ENCODE measurements at regions not wholly inside any gene's neighbourhood (a gene's known extent, or its start where the extent isn't known, plus 50 kb on each side); places are given as distances from the start of the nearest gene placed in this dataset.

DNA sequence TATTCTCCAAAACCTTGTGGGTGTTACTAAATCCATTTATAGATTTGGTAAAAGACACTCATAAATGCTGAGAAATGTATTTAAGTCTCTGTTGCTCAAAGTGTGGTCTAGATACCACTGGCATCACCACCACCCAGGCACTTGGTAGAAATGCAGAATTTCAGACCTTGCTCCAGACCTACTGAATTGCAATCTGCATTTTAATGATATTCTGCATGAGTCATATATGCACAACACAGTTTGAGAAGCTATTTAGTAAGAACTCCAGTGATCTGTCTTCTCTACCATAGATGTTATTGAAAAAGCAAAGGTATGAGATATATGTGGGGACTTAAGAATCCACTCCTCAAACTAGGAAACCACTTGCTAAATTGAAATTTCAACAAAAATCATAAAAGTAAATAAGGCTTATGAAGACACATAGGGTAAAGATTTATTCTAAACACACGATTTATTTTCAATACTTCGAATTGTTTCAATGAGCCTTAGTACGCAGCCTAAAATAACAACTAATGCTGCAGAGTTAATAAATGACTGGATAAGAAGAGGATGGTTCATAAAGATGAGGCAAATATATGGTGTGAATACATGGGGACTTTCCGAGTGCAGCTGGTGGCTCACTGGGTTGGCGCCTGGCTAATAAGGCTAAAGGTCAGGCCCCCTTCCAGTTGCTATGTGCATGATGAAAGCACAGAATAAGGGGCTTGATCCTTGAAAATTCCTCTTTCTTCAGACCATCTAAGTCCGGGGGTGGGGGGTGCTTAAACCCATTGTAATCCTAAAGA is 813.3 kb downstream of the NR2F2 start:
- Histone ChIP-seq H3K4me3 (replicated peaks in 1 of 3) (no peak overlapping the region), H3K36me3 (no peaks in the 10 kb centered on the region), H3K27me3 (no peaks in the 10 kb centered on the region), H3K4me1 (no peaks in the 10 kb centered on the region), H3K9me3 (no peaks in the 10 kb centered on the region), H3K27ac (no peak overlapping the region)
- no peak for DNase-seq
- TF ChIP-seq, protein P1, sequence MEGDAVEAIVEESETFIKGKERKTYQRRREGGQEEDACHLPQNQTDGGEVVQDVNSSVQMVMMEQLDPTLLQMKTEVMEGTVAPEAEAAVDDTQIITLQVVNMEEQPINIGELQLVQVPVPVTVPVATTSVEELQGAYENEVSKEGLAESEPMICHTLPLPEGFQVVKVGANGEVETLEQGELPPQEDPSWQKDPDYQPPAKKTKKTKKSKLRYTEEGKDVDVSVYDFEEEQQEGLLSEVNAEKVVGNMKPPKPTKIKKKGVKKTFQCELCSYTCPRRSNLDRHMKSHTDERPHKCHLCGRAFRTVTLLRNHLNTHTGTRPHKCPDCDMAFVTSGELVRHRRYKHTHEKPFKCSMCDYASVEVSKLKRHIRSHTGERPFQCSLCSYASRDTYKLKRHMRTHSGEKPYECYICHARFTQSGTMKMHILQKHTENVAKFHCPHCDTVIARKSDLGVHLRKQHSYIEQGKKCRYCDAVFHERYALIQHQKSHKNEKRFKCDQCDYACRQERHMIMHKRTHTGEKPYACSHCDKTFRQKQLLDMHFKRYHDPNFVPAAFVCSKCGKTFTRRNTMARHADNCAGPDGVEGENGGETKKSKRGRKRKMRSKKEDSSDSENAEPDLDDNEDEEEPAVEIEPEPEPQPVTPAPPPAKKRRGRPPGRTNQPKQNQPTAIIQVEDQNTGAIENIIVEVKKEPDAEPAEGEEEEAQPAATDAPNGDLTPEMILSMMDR (IDR thresholded peaks at IDR 0.05): no peak
- no peak for TF ChIP-seq POLR2A (IDR thresholded peaks at IDR 0.05)
- 88 to 89% methylated on average over 6 of the region's 6 CpGs for WGBS, 2 donors
- intact Hi-C loops (cut with DNase I): no loop called here

DNA sequence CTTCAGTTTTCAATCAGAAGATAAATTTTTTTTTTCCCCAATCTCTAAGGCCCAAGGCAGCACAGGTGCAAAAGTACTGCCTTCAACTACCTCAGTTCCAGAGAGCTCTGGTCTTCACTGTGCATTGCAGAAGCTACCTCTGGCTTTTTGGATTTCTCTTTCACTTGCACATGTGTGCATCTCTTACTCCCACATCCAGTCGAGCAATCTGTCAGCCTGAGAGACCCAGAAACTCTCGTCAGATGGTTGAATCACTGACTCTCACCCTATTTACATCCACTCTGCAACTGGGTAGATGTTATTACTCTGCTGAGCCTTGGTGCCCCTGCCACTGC is 813.8 kb downstream of the NR2F2 start:
- no peak overlapping the region for H3K27ac ChIP-seq
- no peaks in the 10 kb centered on the region for H3K27me3 ChIP-seq
- H3K36me3 ChIP-seq: no peaks in the 10 kb centered on the region
- 83 to 89% methylated on average over 2 of the region's 2 CpGs for WGBS, 2 donors
- no peaks in the 10 kb centered on the region for H3K4me1 ChIP-seq
- intact Hi-C loops (cut with DNase I): no loop called here
- DNase-seq: no peak
- no peak for TF ChIP-seq POLR2A (IDR thresholded peaks at IDR 0.05)
- TF ChIP-seq, protein P1 (IDR thresholded peaks at IDR 0.05): no peak
- H3K9me3 ChIP-seq: no peaks in the 10 kb centered on the region
- no peak overlapping the region for H3K4me3 ChIP-seq (replicated peaks in 1 of 3)

- H3K27ac ChIP-seq: no peak overlapping the region
- no peaks in the 10 kb centered on the region for H3K27me3 ChIP-seq
- TF ChIP-seq POLR2A (IDR thresholded peaks at IDR 0.05): no peak
- TF ChIP-seq, protein P1 (IDR thresholded peaks at IDR 0.05): no peak
- H3K4me1 ChIP-seq: no peaks in the 10 kb centered on the region
- intact Hi-C loops (cut with DNase I): no loop called here
- DNase-seq: no peak
- no peak overlapping the region for H3K4me3 ChIP-seq (replicated peaks in 1 of 3)
- H3K36me3 ChIP-seq: no peaks in the 10 kb centered on the region
- 75 to 76% methylated on average over 18 of the region's 18 CpGs for WGBS, 2 donors
- H3K9me3 ChIP-seq: no peaks in the 10 kb centered on the region
Measured at GRCh38 chr15:97146929-97147870, 813.3 kb upstream of the ARRDC4 start.

DNA sequence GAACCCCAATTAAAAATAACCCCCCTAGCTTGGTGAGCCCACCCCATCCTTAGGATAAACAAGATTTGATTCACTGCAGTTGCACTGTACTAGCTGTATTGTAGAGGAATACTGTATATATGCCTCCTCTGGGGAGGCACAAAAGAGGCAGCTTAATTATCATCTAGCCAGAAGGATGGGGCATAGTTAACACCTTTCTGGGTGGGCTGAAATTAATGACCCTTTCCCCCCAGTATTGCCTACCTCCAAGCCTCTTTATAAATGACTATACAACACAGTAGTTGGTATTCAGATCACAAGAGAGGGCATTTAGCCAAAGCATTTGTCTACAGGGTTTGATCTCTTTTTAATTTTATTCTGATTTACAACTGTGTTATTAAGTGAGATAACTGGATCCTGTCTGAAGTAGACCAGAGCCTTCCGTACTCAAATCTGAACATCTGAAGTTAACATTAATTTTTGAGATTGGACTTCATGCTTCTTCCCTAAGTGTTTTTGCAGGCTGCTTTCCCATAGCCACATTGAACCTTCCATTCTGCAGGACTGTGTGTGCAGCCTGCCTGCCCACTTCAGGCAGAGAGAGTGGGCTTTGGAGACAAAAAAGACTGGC is 807.0 kb upstream of the ARRDC4 start:
- Histone ChIP-seq H3K36me3 (no peaks in the 10 kb centered on the region), H3K4me3 (replicated peaks in 1 of 3) (no peak overlapping the region), H3K27me3 (no peaks in the 10 kb centered on the region), H3K9me3 (no peaks in the 10 kb centered on the region), H3K27ac (no peak overlapping the region), H3K4me1 (no peaks in the 10 kb centered on the region)
- TF ChIP-seq, protein P1 (IDR thresholded peaks at IDR 0.05): no peak
- no peak for TF ChIP-seq POLR2A (IDR thresholded peaks at IDR 0.05)
- DNase-seq: no peak
- intact Hi-C loops (cut with DNase I): no loop called here
- WGBS, 2 donors: 81 to 83% methylated on average over 1 of the region's 1 CpG

Data from thyroid gland (tissue), 4 donors.